Esophagus muscularis mucosa (tissue), 3 donors: ENCODE measurements at regions not wholly inside any gene's neighbourhood (a gene's known extent, or its start where the extent isn't known, plus 50 kb on each side); places are given as distances from the start of the nearest gene placed in this dataset.
A peak's percentile ranks its signal among the peaks of the same experiment; 100 is the strongest.

Experiments
- POLR2A ChIP-seq: fragments of 450-650 bp; IDR thresholded peaks from one replicate; pipeline ENCODE4 v1.6.1; 2017; ENCODE audit warnings: antibody characterized with exemption, moderate library complexity, mild to moderate bottlenecking, low read depth
- POLR2AphosphoS5 ChIP-seq, 2 donors: sonication (generic); formaldehyde crosslinking; IDR thresholded peaks; one replicate each; pipeline ENCODE4 v1.6.1; 2017; ENCODE audit warnings: antibody characterized with exemption in 2 of 2
- TF ChIP-seq, protein P1 (sequence below), 3 experiments: fragments of 200-600 bp in 2 of 3; fragments of 450-650 bp in 1 of 3; sonication (generic) in 2 of 3; IDR thresholded peaks; one replicate each; pipeline ENCODE4 v1.5.1; 2017 to 2019; ENCODE audit warnings: antibody characterized with exemption in 3 of 3, mild to moderate bottlenecking in 2 of 3, moderate library complexity in 1 of 3

DNA sequence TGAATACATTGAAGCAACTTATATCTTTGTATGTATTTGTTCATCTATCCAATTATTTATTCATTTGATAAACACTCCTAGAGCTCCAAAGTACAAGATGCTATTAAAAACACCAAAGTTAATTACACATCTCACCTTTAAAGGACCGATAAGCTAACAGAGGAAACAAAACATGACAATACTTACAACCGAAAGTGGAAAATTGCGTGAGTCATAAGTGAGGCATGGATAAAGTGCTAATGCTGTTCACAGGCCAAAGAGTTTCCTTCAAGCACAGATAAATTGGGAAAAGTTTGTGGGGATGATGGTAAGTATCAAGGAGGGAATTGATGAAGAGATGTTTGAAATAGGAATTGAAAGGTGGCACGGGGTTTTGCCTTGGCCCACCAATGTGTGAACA, 172.8 kb upstream of the KITLG start:
- TF ChIP-seq POLR2AphosphoS5 (IDR thresholded peaks at IDR 0.05): peak in 1 of 2 donors; percentile 25
- TF ChIP-seq, protein P1, sequence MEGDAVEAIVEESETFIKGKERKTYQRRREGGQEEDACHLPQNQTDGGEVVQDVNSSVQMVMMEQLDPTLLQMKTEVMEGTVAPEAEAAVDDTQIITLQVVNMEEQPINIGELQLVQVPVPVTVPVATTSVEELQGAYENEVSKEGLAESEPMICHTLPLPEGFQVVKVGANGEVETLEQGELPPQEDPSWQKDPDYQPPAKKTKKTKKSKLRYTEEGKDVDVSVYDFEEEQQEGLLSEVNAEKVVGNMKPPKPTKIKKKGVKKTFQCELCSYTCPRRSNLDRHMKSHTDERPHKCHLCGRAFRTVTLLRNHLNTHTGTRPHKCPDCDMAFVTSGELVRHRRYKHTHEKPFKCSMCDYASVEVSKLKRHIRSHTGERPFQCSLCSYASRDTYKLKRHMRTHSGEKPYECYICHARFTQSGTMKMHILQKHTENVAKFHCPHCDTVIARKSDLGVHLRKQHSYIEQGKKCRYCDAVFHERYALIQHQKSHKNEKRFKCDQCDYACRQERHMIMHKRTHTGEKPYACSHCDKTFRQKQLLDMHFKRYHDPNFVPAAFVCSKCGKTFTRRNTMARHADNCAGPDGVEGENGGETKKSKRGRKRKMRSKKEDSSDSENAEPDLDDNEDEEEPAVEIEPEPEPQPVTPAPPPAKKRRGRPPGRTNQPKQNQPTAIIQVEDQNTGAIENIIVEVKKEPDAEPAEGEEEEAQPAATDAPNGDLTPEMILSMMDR (IDR thresholded peaks at IDR 0.05): no peak
- TF ChIP-seq POLR2A: no peak
